HPDE6-E6E7 (cell line): ENCODE measurements at regions not wholly inside any gene's neighbourhood (a gene's known extent, or its start where the extent isn't known, plus 50 kb on each side); places are given as distances from the start of the nearest gene placed in this dataset.
A peak's percentile ranks its signal among the peaks of the same experiment; 100 is the strongest.
"Not testable (repeated sequence)": the region's sequence is repeated elsewhere in the genome, so short reads cannot be mapped to it uniquely, and the experiment has no call there.

ENCODE experiments used
- DNase-seq: peaks from one replicate; pipeline ENCODE4 v3.0.0; 2011; ENCODE audit warnings: missing footprints; ENCODE audit errors: extremely low spot score

- DNase-seq, result peak; percentile 34
Observed at GRCh38 chr4:101730291-101731117, 60.0 kb upstream of the BANK1 start.

- no peak for DNase-seq
Observed at GRCh38 chr4:101727238-101727637, 63.3 kb upstream of the BANK1 start.

- no peak for DNase-seq
Observed at GRCh38 chr4:101724093-101724492, 66.4 kb upstream of the BANK1 start.

- DNase-seq, result no peak
Observed at GRCh38 chr4:101718810-101719209, 71.7 kb upstream of the BANK1 start.

GRCh38 chr4:101711590-101712260 is 78.8 kb upstream of the BANK1 start:
- no peak for DNase-seq

- no peak for DNase-seq
Observed at GRCh38 chr4:101710806-101711205, 79.7 kb upstream of the BANK1 start.

- DNase-seq, result no peak
Observed at GRCh38 chr4:101708293-101709039, 82.1 kb upstream of the BANK1 start.

GRCh38 chr4:101707596-101707995 is 82.9 kb upstream of the BANK1 start:
- DNase-seq, result no peak

GRCh38 chr4:101706535-101707057 is 83.9 kb upstream of the BANK1 start:
- no peak for DNase-seq

GRCh38 chr4:101701551-101701950 is 89.0 kb upstream of the BANK1 start:
- DNase-seq, result no peak

- DNase-seq, result no peak
Observed at GRCh38 chr4:101699441-101700124, 90.9 kb upstream of the BANK1 start.

GRCh38 chr4:101697266-101697665 is 93.3 kb upstream of the BANK1 start:
- DNase-seq, result no peak

GRCh38 chr4:101696276-101697010 is 94.1 kb upstream of the BANK1 start:
- DNase-seq, result no peak

- DNase-seq, result no peak
Observed at GRCh38 chr4:101695176-101695575, 95.4 kb upstream of the BANK1 start.

- DNase-seq, result not testable (repeated sequence)
Observed at GRCh38 chr4:101694403-101694802, 96.1 kb upstream of the BANK1 start.

- DNase-seq, result peak; percentile 46
Observed at GRCh38 chr4:101693842-101694398, 96.6 kb upstream of the BANK1 start.

- DNase-seq, result no peak
Observed at GRCh38 chr4:101689220-101689619, 101.3 kb upstream of the BANK1 start.

GRCh38 chr4:101685126-101685525 is 105.4 kb upstream of the BANK1 start:
- no peak for DNase-seq

GRCh38 chr4:101682946-101683345 is 107.6 kb upstream of the BANK1 start:
- no peak for DNase-seq

- DNase-seq, result no peak
Observed at GRCh38 chr4:101678180-101678579, 112.3 kb upstream of the BANK1 start.

GRCh38 chr4:101670897-101671296 is 119.6 kb upstream of the BANK1 start:
- DNase-seq, result no peak
